Mesenteric fat pad (tissue), 1 donor: ENCODE measurements at regions not wholly inside any gene's neighbourhood (a gene's known extent, or its start where the extent isn't known, plus 50 kb on each side); places are given as distances from the start of the nearest gene placed in this dataset.

Experiments
- DNase-seq: peaks from one replicate; pipeline ENCODE4 v3.0.0-alpha.2; 2020; ENCODE audit warnings: low spot score
- donor health status: DM: yes; HTN: yes; CAD: no.

DNA sequence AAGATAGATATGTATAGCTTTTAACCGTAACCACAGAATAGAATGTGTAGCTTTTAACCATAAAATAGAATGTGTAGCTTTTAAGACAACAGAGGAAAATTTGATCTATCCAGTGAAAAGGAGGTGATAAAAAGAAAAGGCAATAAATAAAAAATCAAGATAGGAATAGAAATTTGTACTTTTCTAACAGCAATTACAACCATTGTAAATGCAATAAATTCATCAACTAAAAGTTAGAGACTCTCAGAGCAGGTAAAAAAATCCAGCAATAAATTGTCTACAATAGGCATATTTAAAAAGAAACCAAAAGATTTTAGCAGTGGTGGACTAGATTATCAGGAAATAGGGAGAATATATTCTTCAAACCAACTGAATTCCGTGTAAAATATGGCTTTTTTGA lies 63.8 kb upstream of the ABHD2 start:
- no peak for DNase-seq

DNA sequence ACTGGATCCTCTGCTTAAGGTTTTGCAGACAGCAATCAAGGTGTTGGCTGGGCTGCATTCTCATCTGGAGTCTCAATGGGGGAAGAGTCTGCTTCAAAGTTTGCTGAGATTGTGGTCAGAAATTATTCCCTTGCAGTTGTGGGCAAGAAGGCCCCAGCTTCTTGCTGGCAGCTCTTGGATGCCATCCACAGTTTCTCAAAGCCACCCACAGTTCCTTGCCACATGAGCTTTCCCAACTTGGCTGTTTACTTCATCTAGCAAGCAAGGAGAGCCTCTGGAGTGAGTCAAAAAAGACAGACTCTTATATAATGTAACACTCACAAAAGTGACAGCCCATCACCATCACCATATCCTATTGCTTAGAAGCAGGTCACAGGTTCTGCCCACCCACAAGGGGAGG lies 62.1 kb upstream of the ABHD2 start:
- DNase-seq, result no peak

- DNase-seq, result no peak
Measured at GRCh38 chr15:89028036-89028435, 60.2 kb upstream of the ABHD2 start.

- DNase-seq, result no peak
Measured at GRCh38 chr15:89030311-89030710, 57.9 kb upstream of the ABHD2 start.

DNA sequence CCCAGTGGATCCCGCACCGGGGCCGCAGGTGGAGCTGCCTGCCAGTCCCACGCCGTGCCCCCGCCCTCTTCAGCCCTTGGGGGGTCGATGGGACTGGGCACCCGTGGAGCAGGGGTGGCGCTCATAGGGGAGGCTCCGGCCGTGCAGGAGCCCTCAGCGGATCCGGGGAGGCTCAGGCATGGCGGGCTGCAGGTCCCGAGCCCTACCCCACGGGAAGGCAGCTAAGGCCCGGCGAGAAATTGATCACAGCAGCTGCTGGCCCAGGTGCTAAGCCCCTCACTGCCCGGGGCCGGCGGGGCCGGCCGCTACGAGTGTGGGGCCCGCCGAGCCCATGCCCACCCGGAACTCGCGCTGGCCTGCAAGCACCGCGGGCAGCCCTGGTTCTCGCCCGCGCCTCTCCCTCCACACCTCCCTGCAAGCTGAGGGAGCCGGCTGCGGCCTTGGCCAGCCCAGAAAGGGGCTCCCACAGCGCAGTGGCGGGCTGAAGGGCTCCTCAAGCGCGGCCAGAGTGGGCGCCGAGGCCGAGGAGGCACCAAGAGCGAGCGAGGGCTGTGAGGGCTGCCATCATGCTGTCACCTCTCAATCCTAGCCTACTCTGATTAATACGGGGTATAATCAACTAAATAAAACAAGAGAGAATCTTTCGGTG lies 56.5 kb upstream of the ABHD2 start:
- peak; percentile 81 for DNase-seq

GRCh38 chr15:89034305-89034704 lies 54.0 kb upstream of the ABHD2 start:
- no peak for DNase-seq

GRCh38 chr15:89035150-89035549 lies 53.1 kb upstream of the ABHD2 start:
- no peak for DNase-seq

- no peak for DNase-seq
Measured at GRCh38 chr15:89035658-89036057, 52.6 kb upstream of the ABHD2 start.

DNA sequence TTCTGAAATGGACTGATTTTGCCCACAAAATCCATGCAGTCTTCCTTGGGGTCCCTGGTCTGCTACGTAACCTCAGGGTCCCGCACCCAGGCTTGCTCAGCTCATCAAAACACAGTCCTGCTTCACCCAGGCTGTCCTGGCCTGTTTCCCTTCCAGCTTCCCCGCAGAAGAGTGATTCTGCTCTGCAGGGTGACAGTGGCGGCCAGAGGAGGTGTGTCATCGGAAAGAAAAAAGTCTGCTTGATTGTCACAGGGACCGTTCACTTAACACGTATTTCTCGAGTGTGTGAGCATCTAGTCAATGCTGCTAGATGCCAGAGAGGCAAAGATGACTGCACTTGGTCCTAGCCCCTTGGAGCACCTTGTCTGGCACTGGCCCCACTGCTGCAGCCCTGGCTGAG lies 50.1 kb upstream of the ABHD2 start:
- peak; percentile 72 for DNase-seq
